ENCODE measurements at regions not wholly inside any gene's neighbourhood (a gene's known extent, or its start where the extent isn't known, plus 50 kb on each side); places are given as distances from the start of the nearest gene placed in this dataset.

DNA sequence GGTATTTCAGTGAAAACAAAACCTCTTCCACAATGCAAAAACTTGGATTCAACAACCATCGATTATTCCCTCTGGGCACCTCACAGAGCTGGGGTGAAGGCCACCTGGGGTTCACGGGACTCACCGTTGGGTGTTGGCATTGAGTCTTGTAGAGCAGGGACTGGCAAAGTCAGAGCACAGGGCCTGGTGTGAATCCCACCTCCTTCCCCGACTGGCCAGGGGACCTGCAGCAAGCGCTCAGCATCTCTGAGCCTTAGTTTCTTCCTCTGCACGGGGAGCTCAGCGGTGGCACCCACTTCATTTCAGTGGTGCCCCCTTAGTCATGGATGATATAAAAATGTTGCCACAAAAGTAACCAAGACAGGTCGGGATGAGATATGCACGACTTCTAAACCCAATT lies 100.4 kb downstream of the METRNL start:
- TF ChIP-seq, protein P1, sequence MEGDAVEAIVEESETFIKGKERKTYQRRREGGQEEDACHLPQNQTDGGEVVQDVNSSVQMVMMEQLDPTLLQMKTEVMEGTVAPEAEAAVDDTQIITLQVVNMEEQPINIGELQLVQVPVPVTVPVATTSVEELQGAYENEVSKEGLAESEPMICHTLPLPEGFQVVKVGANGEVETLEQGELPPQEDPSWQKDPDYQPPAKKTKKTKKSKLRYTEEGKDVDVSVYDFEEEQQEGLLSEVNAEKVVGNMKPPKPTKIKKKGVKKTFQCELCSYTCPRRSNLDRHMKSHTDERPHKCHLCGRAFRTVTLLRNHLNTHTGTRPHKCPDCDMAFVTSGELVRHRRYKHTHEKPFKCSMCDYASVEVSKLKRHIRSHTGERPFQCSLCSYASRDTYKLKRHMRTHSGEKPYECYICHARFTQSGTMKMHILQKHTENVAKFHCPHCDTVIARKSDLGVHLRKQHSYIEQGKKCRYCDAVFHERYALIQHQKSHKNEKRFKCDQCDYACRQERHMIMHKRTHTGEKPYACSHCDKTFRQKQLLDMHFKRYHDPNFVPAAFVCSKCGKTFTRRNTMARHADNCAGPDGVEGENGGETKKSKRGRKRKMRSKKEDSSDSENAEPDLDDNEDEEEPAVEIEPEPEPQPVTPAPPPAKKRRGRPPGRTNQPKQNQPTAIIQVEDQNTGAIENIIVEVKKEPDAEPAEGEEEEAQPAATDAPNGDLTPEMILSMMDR (IDR thresholded peaks at IDR 0.05; ENCODE audit: control extremely low read depth in 1 of 3, insufficient read depth in 1 of 3, low read depth in 1 of 3, low read length in 3 of 3), result no peak
- TF ChIP-seq YY1 (IDR thresholded peaks at IDR 0.05; ENCODE audit: low read depth, low read length), result no peak
- TF ChIP-seq KDM1A (IDR thresholded peaks at IDR 0.05; ENCODE audit: borderline replicate concordance, low read length), result no peak
- no peak for TF ChIP-seq EGR1 (IDR thresholded peaks at IDR 0.05; ENCODE audit: borderline replicate concordance, low read depth, low read length)
- TF ChIP-seq RAD21 (IDR thresholded peaks at IDR 0.05 in 1 of 2, conservative IDR thresholded peaks at IDR 0.05 in 1 of 2; ENCODE audit: low read depth in 2 of 2, low read length in 2 of 2), result no peak
- TF ChIP-seq EZH2 (IDR thresholded peaks at IDR 0.05; ENCODE audit: low read depth, low read length, severe bottlenecking), result no peak
